Uterus (tissue), 3 donors: ENCODE measurements at regions not wholly inside any gene's neighbourhood (a gene's known extent, or its start where the extent isn't known, plus 50 kb on each side); places are given as distances from the start of the nearest gene placed in this dataset.

Experiments
- DNase-seq, 2 donors: peaks; one replicate each; pipeline ENCODE4 v3.0.0-alpha.2; 2019 to 2020
- H3K27ac ChIP-seq, 2 donors: fragments of 200-600 bp; sonication (generic); 1 replicate in 1 of 2; 2 replicates in 1 of 2; pipeline ENCODE4 v1.5.1; 2016 to 2018
- H3K27me3 ChIP-seq, 2 donors: fragments of 200-600 bp; sonication (generic); one replicate each; pipeline ENCODE4 v1.5.1; 2018 to 2019; ENCODE audit warnings: control low read depth in 1 of 2
- H3K36me3 ChIP-seq, 2 donors: fragments of 200-600 bp; sonication (generic); one replicate each; pipeline ENCODE4 v1.5.1; 2019; ENCODE audit warnings: control low read depth in 1 of 2
- H3K4me1 ChIP-seq, 2 donors: fragments of 200-600 bp; sonication (generic); one replicate each; pipeline ENCODE4 v1.5.1; 2018 to 2019; ENCODE audit warnings: control low read depth in 1 of 2
- H3K4me3 ChIP-seq, 2 donors: fragments of 200-600 bp; sonication (generic); 1 replicate in 1 of 2; 2 replicates in 1 of 2; pipeline ENCODE4 v1.5.1; 2018 to 2019; ENCODE audit warnings: mild to moderate bottlenecking in 1 of 2
- H3K9me3 ChIP-seq, 2 donors: fragments of 200-600 bp; sonication (generic); one replicate each; pipeline ENCODE4 v1.5.1; 2019; ENCODE audit warnings: control low read depth in 1 of 2
- CTCF ChIP-seq, 4 experiments: fragments of 200-600 bp in 2 of 4; fragments of 450-650 bp in 2 of 4; sonication (generic) in 2 of 4; IDR thresholded peaks; one replicate each; pipeline ENCODE4 v1.5.1; 2016 to 2019; ENCODE audit warnings: antibody characterized with exemption in 4 of 4, mild to moderate bottlenecking in 2 of 4, moderate library complexity in 1 of 4
- POLR2A ChIP-seq, 2 donors: fragments of 450-650 bp; IDR thresholded peaks; one replicate each; pipeline ENCODE4 v1.6.1; 2016; ENCODE audit warnings: antibody characterized with exemption in 2 of 2, mild to moderate bottlenecking in 1 of 2, moderate library complexity in 1 of 2
- intact Hi-C: fragments of 100-400 bp; cut with DNase I; formaldehyde crosslinking; loops from one replicate; pipeline ENCODE4 v1.15.1; 2023; ENCODE audit warnings: low total_unique reads
- donor health status: DM: yes; HTN: yes; CAD: no.

- Histone ChIP-seq H3K9me3 (no peaks in the 10 kb centered on the region), H3K4me1 (no peaks in the 10 kb centered on the region), H3K27ac (no peak overlapping the region), H3K27me3 (no peaks in the 10 kb centered on the region), H3K36me3 (no peaks in the 10 kb centered on the region), H3K4me3 (no peak overlapping the region)
- TF ChIP-seq POLR2A (IDR thresholded peaks at IDR 0.05) (no peak), CTCF (IDR thresholded peaks at IDR 0.05) (no peak)
- intact Hi-C loops: no loop called here
- no peak for DNase-seq
Observed at GRCh38 chr13:22655106-22655852, 525.5 kb upstream of the SGCG start.

- H3K27ac ChIP-seq: no peak overlapping the region
- TF ChIP-seq POLR2A (IDR thresholded peaks at IDR 0.05) (no peak), CTCF (IDR thresholded peaks at IDR 0.05) (no peak)
- intact Hi-C loops: no loop called here
- no peaks in the 10 kb centered on the region for H3K9me3 ChIP-seq
- no peak overlapping the region for H3K4me3 ChIP-seq
- no peaks in the 10 kb centered on the region for H3K27me3 ChIP-seq
- no peak for DNase-seq
- no peaks in the 10 kb centered on the region for H3K36me3 ChIP-seq
- H3K4me1 ChIP-seq: no peaks in the 10 kb centered on the region
Observed at GRCh38 chr13:22662771-22663170, 518.0 kb upstream of the SGCG start.

GRCh38 chr13:22665506-22665905 is 515.3 kb upstream of the SGCG start:
- intact Hi-C loops: no loop called here
- Histone ChIP-seq H3K4me1 (no peaks in the 10 kb centered on the region), H3K27me3 (no peaks in the 10 kb centered on the region), H3K4me3 (no peak overlapping the region), H3K9me3 (no peaks in the 10 kb centered on the region), H3K27ac (no peak overlapping the region), H3K36me3 (no peaks in the 10 kb centered on the region)
- no peak for DNase-seq
- TF ChIP-seq CTCF (IDR thresholded peaks at IDR 0.05): no peak
- TF ChIP-seq POLR2A (IDR thresholded peaks at IDR 0.05): no peak

- DNase-seq: no peak
- H3K27ac ChIP-seq: no peak overlapping the region
- H3K4me1 ChIP-seq: no peaks in the 10 kb centered on the region
- H3K4me3 ChIP-seq: no peak overlapping the region
- TF ChIP-seq POLR2A (IDR thresholded peaks at IDR 0.05): no peak
- TF ChIP-seq CTCF (IDR thresholded peaks at IDR 0.05): no peak
- no peaks in the 10 kb centered on the region for H3K27me3 ChIP-seq
- intact Hi-C loops: no loop called here
- no peaks in the 10 kb centered on the region for H3K36me3 ChIP-seq
- H3K9me3 ChIP-seq: peaks cover 0 to 10% of the 10 kb centered on the region in 2 donors
Observed at GRCh38 chr13:22690756-22691155, 490.0 kb upstream of the SGCG start.

- DNase-seq: no peak
- no peak overlapping the region for H3K4me3 ChIP-seq
- H3K4me1 ChIP-seq: no peaks in the 10 kb centered on the region
- H3K9me3 ChIP-seq: peaks cover 0 to 10% of the 10 kb centered on the region in 2 donors
- TF ChIP-seq POLR2A (IDR thresholded peaks at IDR 0.05): no peak
- H3K27ac ChIP-seq: no peak overlapping the region
- intact Hi-C loops: no loop called here
- H3K27me3 ChIP-seq: no peaks in the 10 kb centered on the region
- no peaks in the 10 kb centered on the region for H3K36me3 ChIP-seq
Observed at GRCh38 chr13:22693691-22694090, 487.1 kb upstream of the SGCG start.
